Endothelial cell of umbilical vein (primary cell): ENCODE measurements at regions not wholly inside any gene's neighbourhood (a gene's known extent, or its start where the extent isn't known, plus 50 kb on each side); places are given as distances from the start of the nearest gene placed in this dataset.

ENCODE experiments used
- GATA2 ChIP-seq: IDR thresholded peaks from 2 replicates; pipeline ENCODE4 v1.7.0; 2011; ENCODE audit warnings: low read depth, mild to moderate bottlenecking, moderate library complexity, mixed read lengths, low read length; ENCODE audit not compliant: insufficient read length, insufficient read depth
- JUN ChIP-seq: IDR thresholded peaks from 2 replicates; pipeline ENCODE4 v1.6.1; 2011; ENCODE audit warnings: borderline replicate concordance, low read depth; ENCODE audit not compliant: insufficient read length, insufficient read depth
- MYC ChIP-seq: IDR thresholded peaks from one replicate; pipeline ENCODE4 v1.6.1; 2011; ENCODE audit warnings: mild to moderate bottlenecking, low read depth, low read length
- POLR2A ChIP-seq: IDR thresholded peaks from 2 replicates; pipeline ENCODE4 v1.6.1; 2012; ENCODE audit warnings: low read depth, mild to moderate bottlenecking, control low read depth, low read length
- POLR2AphosphoS5 ChIP-seq: IDR thresholded peaks from 2 replicates; pipeline ENCODE4 v1.6.1; 2012; ENCODE audit warnings: low read depth, mild to moderate bottlenecking, control low read depth, low read length, moderate library complexity; ENCODE audit not compliant: insufficient read depth
- TF ChIP-seq, protein P1 (sequence below), 2 donors: IDR thresholded peaks; 1 replicate in 1 of 2; 2 replicates in 1 of 2; pipeline ENCODE4 v1.5.1; 2011; ENCODE audit warnings: low read length in 2 of 2, mild to moderate bottlenecking in 2 of 2, moderate library complexity in 2 of 2, control low read depth in 1 of 2, inconsistent platforms in 1 of 2, low read depth in 1 of 2; ENCODE audit not compliant: insufficient read depth in 1 of 2; ENCODE audit errors: extremely low read depth in 1 of 2
- TF ChIP-seq, protein P2 (sequence below): IDR thresholded peaks from 2 replicates; pipeline ENCODE4 v1.6.1; 2011; ENCODE audit not compliant: insufficient read depth, insufficient read length

DNA sequence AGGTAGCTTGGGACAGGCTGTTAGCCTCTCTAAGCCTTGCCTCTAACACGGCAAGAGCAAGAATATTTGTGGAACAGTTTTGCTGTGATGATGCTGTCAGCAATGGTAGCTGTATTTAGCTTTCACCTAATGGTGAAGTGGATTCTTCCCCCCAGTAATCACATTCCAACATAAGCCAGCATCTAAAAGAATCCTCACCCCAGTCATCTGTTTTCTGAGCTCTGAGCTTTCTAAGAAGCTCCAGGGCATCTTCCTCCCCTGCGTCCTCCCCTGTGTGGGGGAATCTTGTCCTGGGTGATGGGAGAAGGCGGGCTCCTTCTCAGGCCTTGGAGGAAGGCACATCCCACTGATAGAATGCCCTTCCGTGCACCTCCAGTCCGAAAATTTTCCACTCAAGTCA lies 367.6 kb downstream of the BRD1 start:
- TF ChIP-seq POLR2AphosphoS5 (no peak), JUN (no peak), MYC (no peak), GATA2 (no peak), POLR2A (no peak)
- TF ChIP-seq, protein P1, sequence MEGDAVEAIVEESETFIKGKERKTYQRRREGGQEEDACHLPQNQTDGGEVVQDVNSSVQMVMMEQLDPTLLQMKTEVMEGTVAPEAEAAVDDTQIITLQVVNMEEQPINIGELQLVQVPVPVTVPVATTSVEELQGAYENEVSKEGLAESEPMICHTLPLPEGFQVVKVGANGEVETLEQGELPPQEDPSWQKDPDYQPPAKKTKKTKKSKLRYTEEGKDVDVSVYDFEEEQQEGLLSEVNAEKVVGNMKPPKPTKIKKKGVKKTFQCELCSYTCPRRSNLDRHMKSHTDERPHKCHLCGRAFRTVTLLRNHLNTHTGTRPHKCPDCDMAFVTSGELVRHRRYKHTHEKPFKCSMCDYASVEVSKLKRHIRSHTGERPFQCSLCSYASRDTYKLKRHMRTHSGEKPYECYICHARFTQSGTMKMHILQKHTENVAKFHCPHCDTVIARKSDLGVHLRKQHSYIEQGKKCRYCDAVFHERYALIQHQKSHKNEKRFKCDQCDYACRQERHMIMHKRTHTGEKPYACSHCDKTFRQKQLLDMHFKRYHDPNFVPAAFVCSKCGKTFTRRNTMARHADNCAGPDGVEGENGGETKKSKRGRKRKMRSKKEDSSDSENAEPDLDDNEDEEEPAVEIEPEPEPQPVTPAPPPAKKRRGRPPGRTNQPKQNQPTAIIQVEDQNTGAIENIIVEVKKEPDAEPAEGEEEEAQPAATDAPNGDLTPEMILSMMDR (IDR thresholded peaks at IDR 0.05; ENCODE audit: extremely low read depth in 1 of 2, insufficient read depth in 1 of 2, low read depth in 1 of 2, low read length in 2 of 2), result no peak
- TF ChIP-seq, protein P2, sequence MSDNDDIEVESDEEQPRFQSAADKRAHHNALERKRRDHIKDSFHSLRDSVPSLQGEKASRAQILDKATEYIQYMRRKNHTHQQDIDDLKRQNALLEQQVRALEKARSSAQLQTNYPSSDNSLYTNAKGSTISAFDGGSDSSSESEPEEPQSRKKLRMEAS, result no peak
